T-helper 17 cell (primary cell): ENCODE measurements at regions not wholly inside any gene's neighbourhood (a gene's known extent, or its start where the extent isn't known, plus 50 kb on each side); places are given as distances from the start of the nearest gene placed in this dataset.

Source experiments
- ATAC-seq: fragments of 150-1000 bp; cut with Tn5 transposase; 2 replicates; pipeline ENCODE4 v1.10.0; 2021; ENCODE audit warnings: mild to moderate bottlenecking, moderate library complexity
- DNase-seq, 3 donors: peaks; one replicate each; pipeline versions ENCODE4 v3.0.0 to v3.0.0-alpha.2; 2020 to 2021
- H3K9me3 ChIP-seq: one replicate; pipeline ENCODE4 v1.7.0; 2013; ENCODE audit warnings: low read length, mild to moderate bottlenecking; ENCODE audit not compliant: control insufficient read depth, poor library complexity, severe bottlenecking
- H3K27ac Mint-ChIP-seq: one replicate; pipeline ENCODE4 v1.8.0; 2022; ENCODE audit warnings: mild to moderate bottlenecking, moderate library complexity, mixed read lengths
- H3K27me3 Mint-ChIP-seq: one replicate; pipeline ENCODE4 v1.8.0; 2022; ENCODE audit warnings: mixed read lengths
- H3K36me3 Mint-ChIP-seq: one replicate; pipeline ENCODE4 v1.8.0; 2022; ENCODE audit warnings: low read depth, mixed read lengths
- H3K4me1 Mint-ChIP-seq: one replicate; pipeline ENCODE4 v1.8.0; 2022; ENCODE audit warnings: mild to moderate bottlenecking, mixed read lengths
- H3K4me3 Mint-ChIP-seq: one replicate; pipeline ENCODE4 v1.8.0; 2022; ENCODE audit warnings: mild to moderate bottlenecking, moderate library complexity, mixed read lengths

- Mint-ChIP-seq H3K27me3 (peaks cover 5% of the 10 kb centered on the region), H3K36me3 (no peaks in the 10 kb centered on the region), H3K4me1 (no peaks in the 10 kb centered on the region), H3K27ac (no peak overlapping the region), H3K4me3 (no peak overlapping the region)
- no peaks in the 10 kb centered on the region for H3K9me3 ChIP-seq
- no peak for DNase-seq
- ATAC-seq, result no peak
These were observed 109.9 kb upstream of the NYAP2 start for GRCh38 chr2:225289659-225290058.

- H3K9me3 ChIP-seq, result no peaks in the 10 kb centered on the region
- DNase-seq (no peak), ATAC-seq (no peak)
- Mint-ChIP-seq H3K36me3 (no peaks in the 10 kb centered on the region), H3K4me3 (no peak overlapping the region), H3K27ac (no peak overlapping the region), H3K4me1 (no peaks in the 10 kb centered on the region), H3K27me3 (peaks cover 5% of the 10 kb centered on the region)
These were observed 110.5 kb upstream of the NYAP2 start for GRCh38 chr2:225288986-225289385.

GRCh38 chr2:225282858-225283710, 116.4 kb upstream of the NYAP2 start:
- Mint-ChIP-seq H3K4me1 (peaks cover 5% of the 10 kb centered on the region), H3K4me3 (no peak overlapping the region), H3K36me3 (peaks cover 7% of the 10 kb centered on the region), H3K27me3 (peaks cover 4% of the 10 kb centered on the region), H3K27ac (no peak overlapping the region)
- DNase-seq, result peak in 1 of 3 donors; percentile 9
- peak; percentile 51 for ATAC-seq
- no peaks in the 10 kb centered on the region for H3K9me3 ChIP-seq

- no peaks in the 10 kb centered on the region for H3K27me3 Mint-ChIP-seq
- no peak for ATAC-seq
- H3K4me1 Mint-ChIP-seq, result no peaks in the 10 kb centered on the region
- H3K4me3 Mint-ChIP-seq, result no peak overlapping the region
- no peak overlapping the region for H3K27ac Mint-ChIP-seq
- no peaks in the 10 kb centered on the region for H3K9me3 ChIP-seq
- H3K36me3 Mint-ChIP-seq, result peaks cover 8% of the 10 kb centered on the region
- no peak for DNase-seq
These were observed 123.3 kb upstream of the NYAP2 start for GRCh38 chr2:225276207-225276606.

GRCh38 chr2:225275443-225275842, 124.1 kb upstream of the NYAP2 start:
- Mint-ChIP-seq H3K27me3 (no peaks in the 10 kb centered on the region), H3K36me3 (peaks cover 5% of the 10 kb centered on the region), H3K4me1 (no peaks in the 10 kb centered on the region), H3K4me3 (no peak overlapping the region), H3K27ac (no peak overlapping the region)
- DNase-seq, result no peak
- H3K9me3 ChIP-seq, result no peaks in the 10 kb centered on the region
- ATAC-seq, result no peak

- H3K9me3 ChIP-seq, result no peaks in the 10 kb centered on the region
- Mint-ChIP-seq H3K4me1 (no peaks in the 10 kb centered on the region), H3K27me3 (no peaks in the 10 kb centered on the region), H3K4me3 (no peak overlapping the region), H3K27ac (no peak overlapping the region), H3K36me3 (peaks cover 2% of the 10 kb centered on the region)
- DNase-seq, result no peak
- ATAC-seq, result no peak
These were observed 124.8 kb upstream of the NYAP2 start for GRCh38 chr2:225274751-225275150.

GRCh38 chr2:225272173-225272572, 127.3 kb upstream of the NYAP2 start:
- no peaks in the 10 kb centered on the region for H3K27me3 Mint-ChIP-seq
- H3K4me3 Mint-ChIP-seq, result no peak overlapping the region
- H3K9me3 ChIP-seq, result no peaks in the 10 kb centered on the region
- H3K36me3 Mint-ChIP-seq, result peaks cover 2% of the 10 kb centered on the region
- DNase-seq, result no peak
- H3K27ac Mint-ChIP-seq, result no peak overlapping the region
- H3K4me1 Mint-ChIP-seq, result no peaks in the 10 kb centered on the region
- ATAC-seq, result no peak

GRCh38 chr2:225270861-225271260, 128.6 kb upstream of the NYAP2 start:
- Mint-ChIP-seq H3K36me3 (peaks cover 2% of the 10 kb centered on the region), H3K27me3 (no peaks in the 10 kb centered on the region), H3K4me3 (no peak overlapping the region), H3K4me1 (no peaks in the 10 kb centered on the region), H3K27ac (no peak overlapping the region)
- peak; percentile 47 for ATAC-seq
- no peak for DNase-seq
- no peaks in the 10 kb centered on the region for H3K9me3 ChIP-seq

GRCh38 chr2:225270053-225270452, 129.5 kb upstream of the NYAP2 start:
- no peaks in the 10 kb centered on the region for H3K4me1 Mint-ChIP-seq
- no peaks in the 10 kb centered on the region for H3K27me3 Mint-ChIP-seq
- no peak for DNase-seq
- H3K27ac Mint-ChIP-seq, result no peak overlapping the region
- H3K9me3 ChIP-seq, result no peaks in the 10 kb centered on the region
- no peak overlapping the region for H3K4me3 Mint-ChIP-seq
- H3K36me3 Mint-ChIP-seq, result no peaks in the 10 kb centered on the region
- no peak for ATAC-seq

GRCh38 chr2:225254363-225254762, 145.1 kb upstream of the NYAP2 start:
- no peaks in the 10 kb centered on the region for H3K9me3 ChIP-seq
- Mint-ChIP-seq H3K27me3 (no peaks in the 10 kb centered on the region), H3K4me1 (no peaks in the 10 kb centered on the region)

GRCh38 chr2:225244933-225245332, 154.6 kb upstream of the NYAP2 start:
- DNase-seq (no peak), ATAC-seq (no peak)
- Mint-ChIP-seq H3K4me3 (no peak overlapping the region), H3K36me3 (no peaks in the 10 kb centered on the region), H3K27ac (no peak overlapping the region), H3K4me1 (peaks cover 3% of the 10 kb centered on the region), H3K27me3 (peaks cover 17% of the 10 kb centered on the region)
- no peaks in the 10 kb centered on the region for H3K9me3 ChIP-seq

More at GRCh38 chr2:225254363-225254762, 145.1 kb upstream of the NYAP2 start:
- ATAC-seq (no peak), DNase-seq (no peak)
- H3K27ac Mint-ChIP-seq, result no peak overlapping the region
- no peak overlapping the region for H3K4me3 Mint-ChIP-seq
- no peaks in the 10 kb centered on the region for H3K36me3 Mint-ChIP-seq

- H3K9me3 ChIP-seq, result no peaks in the 10 kb centered on the region
- H3K27me3 Mint-ChIP-seq, result peaks cover 4% of the 10 kb centered on the region
- H3K36me3 Mint-ChIP-seq, result no peaks in the 10 kb centered on the region
- DNase-seq (no peak), ATAC-seq (no peak)
- peaks cover 2% of the 10 kb centered on the region for H3K4me1 Mint-ChIP-seq
- H3K27ac Mint-ChIP-seq, result no peak overlapping the region
- no peak overlapping the region for H3K4me3 Mint-ChIP-seq
These were observed 162.7 kb upstream of the NYAP2 start for GRCh38 chr2:225236769-225237323.

- no peaks in the 10 kb centered on the region for H3K9me3 ChIP-seq
- no peaks in the 10 kb centered on the region for H3K4me1 Mint-ChIP-seq
- no peak overlapping the region for H3K27ac Mint-ChIP-seq
- DNase-seq (no peak), ATAC-seq (no peak)
- H3K36me3 Mint-ChIP-seq, result no peaks in the 10 kb centered on the region
- no peak overlapping the region for H3K4me3 Mint-ChIP-seq
- peaks cover 21% of the 10 kb centered on the region for H3K27me3 Mint-ChIP-seq
These were observed 166.3 kb upstream of the NYAP2 start for GRCh38 chr2:225233234-225233633.

GRCh38 chr2:225231900-225232299, 167.6 kb upstream of the NYAP2 start:
- Mint-ChIP-seq H3K27me3 (peaks cover 21% of the 10 kb centered on the region), H3K4me3 (no peak overlapping the region), H3K36me3 (no peaks in the 10 kb centered on the region), H3K4me1 (peaks cover under 1% of the 10 kb centered on the region), H3K27ac (no peak overlapping the region)
- no peak for DNase-seq
- H3K9me3 ChIP-seq, result no peaks in the 10 kb centered on the region
- no peak for ATAC-seq
